GM21423 (cell line): ENCODE measurements at regions not wholly inside any gene's neighbourhood (a gene's known extent, or its start where the extent isn't known, plus 50 kb on each side); places are given as distances from the start of the nearest gene placed in this dataset.

Source experiments
- ATAC-seq: cut with Tn5 transposase; IDR thresholded peaks from one replicate; pipeline ENCODE4 v1.9.1; 2021; ENCODE audit warnings: mild to moderate bottlenecking, moderate library complexity; ENCODE audit not compliant: unreplicated experiment

DNA sequence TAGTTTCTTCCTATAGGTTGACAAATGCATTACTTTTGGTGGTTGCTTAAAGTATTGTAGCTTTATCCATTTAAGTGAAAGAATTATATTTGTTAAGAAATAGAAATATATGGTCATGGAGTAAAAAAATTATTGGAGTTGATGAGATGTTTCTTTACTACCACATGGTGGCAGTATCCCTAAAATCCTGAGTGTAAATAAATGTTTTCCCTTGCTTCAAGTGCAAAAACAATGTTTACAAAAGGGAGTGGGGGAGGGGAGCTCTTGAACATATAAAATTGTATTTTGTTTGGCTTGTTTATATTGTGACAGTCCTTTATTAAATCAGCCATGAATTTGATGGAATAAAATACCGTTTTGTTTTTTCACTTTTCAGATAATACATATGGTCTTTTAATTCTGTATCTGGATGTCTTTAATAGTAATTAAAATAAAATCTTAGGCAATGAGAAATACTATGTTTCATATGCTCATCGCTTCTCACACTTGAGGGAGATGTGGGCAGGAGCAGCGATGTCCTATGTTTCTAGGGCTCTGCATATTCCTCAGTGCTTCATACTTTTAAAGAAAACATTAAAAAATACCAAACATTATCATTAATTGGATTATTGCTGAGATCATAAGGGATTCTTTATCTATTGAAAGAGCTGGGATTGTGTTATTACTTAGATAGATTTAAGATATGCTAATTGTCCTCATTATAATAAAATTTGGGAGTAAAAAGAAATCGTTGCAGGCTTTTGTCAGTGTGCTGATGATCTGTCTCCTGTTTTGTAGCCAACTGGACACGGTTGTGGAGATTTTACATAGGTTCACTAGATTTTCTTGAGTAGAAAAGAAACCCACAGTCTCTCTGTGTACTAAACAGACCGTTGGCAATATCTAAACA is 349.7 kb downstream of the TUSC7 start:
- no peak for ATAC-seq

DNA sequence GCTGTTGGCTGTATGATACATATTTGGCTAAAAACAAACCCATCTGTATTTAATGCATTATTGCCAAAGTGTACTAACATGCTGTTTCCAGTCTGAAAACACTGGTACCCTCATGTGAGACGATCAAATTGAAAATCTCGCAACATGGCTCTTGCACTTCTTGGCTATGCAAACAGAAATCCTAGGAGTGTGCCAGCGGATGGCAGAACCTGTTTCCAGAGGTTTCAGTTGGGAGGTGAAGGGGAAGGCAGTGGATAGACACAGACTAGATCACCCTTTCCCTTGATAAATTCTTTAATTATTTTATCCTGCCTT is 350.3 kb downstream of the TUSC7 start:
- no peak for ATAC-seq

DNA sequence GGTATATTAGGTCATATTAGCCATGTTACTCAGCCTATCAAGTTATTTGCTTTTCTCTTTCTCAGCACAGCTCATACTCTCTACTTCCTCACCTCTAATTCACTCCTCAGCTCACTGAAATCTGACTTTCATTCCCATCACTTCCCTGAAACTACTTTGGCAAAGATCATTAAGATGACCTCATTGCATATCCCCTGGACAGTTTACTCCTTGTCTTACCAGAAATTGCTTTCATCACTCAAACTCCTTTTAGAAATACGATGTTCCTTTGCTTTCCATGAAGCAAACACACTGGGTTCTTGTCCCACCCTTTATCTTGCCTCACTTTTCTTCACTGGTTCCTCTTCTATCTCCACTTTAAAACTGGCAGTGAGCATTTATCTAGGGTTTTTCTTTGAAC is 354.4 kb downstream of the TUSC7 start:
- ATAC-seq, result no peak

DNA sequence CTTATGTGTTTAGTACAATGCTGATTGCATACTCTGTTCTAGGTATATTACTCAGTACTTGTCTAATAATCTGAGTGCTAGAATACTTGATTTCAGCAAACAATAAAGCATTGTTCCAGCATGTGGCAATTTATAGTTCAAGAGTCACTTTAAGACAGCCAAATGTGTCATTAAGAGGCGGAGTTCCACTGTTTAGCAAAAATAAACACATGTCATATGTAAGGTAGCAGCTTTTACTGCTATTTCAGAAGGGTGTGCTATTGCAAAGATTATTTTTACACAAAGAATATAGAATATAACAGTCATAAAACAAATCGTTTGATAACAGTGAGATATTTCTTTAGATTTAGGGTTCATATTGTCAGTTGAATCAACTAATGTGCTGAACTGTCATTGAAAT is 358.7 kb downstream of the TUSC7 start:
- no peak for ATAC-seq

DNA sequence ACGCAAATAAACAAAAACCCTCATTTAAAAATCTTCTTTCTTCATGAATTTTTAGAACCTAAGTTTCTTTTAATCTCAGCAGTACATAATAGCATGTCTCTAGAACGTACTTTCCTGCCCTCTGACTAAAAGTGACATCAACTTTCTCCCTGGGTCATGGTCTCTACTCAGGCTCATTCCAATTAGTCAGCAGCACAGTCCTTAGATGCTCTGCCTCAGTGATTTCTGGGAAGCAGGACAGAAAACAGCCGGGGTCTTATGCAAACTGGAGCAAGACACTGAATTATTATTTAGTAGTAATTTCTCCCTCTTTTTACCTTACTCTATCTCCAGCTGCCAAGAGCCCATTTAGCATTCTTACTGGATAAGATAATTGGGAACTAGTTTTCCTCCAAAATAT is 365.2 kb downstream of the TUSC7 start:
- ATAC-seq, result no peak

DNA sequence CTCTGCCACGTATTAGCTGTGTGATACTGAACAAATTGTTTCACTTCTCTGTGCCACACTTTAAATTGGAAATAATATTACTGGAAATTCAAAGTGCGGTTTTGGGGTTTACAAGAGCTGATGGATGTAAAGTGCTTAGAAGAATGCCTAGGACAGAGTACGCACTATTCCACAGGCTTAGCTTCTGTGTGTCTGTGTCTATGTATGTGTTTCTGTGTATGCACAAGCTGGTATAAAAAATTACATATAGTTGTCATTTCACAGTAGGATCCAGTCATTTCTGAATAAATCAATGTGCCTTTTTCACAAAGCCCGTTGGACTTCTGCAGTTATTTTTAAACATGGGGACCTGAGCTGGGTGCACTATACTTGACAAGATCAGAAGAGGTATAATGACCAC is 370.4 kb downstream of the TUSC7 start:
- no peak for ATAC-seq

DNA sequence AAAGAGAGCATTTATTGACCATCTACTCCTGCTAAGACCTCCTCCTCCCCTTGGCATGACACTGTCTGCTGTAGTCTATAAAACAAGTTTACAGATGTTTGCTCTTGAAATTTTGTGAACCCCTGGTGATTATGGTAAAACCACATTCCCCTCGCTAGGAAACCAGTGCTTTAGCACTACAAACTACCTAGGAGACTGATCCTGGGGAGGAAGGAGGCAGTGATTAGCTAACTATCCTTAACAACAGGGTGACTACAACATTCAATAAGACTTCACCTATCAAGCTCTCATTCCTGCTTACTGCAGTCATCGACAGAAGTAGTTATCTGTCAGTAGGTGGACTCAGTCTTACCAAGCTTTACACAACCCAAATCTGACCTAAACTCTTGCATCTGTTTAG is 371.3 kb downstream of the TUSC7 start:
- ATAC-seq, result no peak

DNA sequence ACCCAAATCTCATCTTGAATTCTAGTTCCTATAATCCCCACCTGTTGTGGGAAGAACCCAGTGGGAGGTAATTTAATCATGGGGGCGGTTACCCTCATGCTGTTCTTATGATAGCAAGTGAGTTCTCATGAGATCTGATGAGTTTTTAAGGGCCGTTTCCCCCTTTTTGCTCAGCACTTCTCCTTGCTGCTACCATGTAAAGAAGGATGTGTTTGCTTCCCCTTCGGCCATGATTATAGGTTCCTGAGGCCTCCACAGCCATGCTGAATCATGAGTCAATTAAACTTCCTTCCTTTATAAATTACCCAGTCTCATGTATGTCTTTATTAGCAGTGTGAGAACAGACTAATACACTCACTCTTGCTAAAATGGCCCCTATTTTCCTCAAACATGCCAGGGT is 374.7 kb downstream of the TUSC7 start:
- no peak for ATAC-seq

DNA sequence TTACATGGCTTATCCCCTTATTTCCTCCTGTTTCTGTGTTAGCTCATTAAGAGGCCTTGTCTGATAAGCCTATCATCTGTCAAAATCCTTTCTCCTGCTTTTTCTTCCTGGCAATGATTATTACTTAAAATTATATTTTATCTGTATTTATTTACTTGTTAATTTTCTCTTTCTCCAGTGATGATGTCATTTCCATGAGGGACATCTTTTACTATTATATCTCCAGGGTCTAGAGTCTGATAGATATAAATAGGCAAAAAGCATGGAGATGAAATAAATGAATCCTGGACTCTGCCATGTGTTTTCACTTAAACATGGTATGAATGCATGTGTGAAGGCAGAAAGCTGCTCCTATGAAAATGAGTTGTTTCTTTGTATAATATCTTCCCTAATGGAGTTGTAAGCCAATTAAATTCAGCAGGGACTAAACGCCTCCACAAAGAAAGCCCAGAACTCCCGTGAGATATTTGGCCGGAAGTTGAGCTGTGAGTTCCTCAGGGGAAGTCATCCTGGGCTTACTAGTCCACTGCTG is 375.2 kb downstream of the TUSC7 start:
- ATAC-seq, result no peak

DNA sequence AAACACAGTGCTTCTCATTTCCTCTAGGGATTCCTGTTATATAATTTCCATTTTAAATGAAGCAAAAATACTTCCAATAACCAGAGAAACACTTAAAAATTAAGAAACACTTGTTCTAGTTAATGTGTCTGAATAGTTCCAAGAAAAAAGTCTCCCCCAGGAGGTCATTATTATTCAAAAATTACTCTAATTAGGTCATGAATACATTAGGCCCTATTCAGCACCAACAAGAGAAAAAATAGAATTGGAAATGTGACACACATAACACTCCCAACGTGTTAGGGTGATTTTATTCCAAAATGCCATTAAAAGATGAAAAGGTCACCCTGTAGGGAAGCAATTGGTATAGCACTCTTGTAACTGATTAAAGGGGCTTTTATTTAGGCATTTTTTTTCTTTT is 382.1 kb downstream of the TUSC7 start:
- ATAC-seq, result no peak

DNA sequence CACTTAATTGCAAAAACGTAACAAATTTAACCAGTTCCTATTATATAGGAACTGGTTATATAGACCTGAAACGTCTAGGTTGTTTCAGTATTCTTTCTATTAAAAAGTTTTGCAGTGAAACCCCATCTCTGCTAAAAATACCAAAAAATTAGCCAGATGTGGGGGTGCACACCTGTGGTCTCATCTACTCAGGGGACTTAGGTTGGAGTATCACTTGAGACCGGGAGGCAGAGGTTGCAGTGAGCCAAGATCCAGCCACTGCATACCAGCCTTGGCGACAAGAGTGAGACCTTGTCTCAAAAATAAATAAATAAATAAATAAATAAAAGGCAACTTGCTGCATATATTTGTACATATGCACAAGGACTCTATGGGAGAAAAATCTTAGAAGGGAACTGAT is 387.0 kb downstream of the TUSC7 start:
- no peak for ATAC-seq

DNA sequence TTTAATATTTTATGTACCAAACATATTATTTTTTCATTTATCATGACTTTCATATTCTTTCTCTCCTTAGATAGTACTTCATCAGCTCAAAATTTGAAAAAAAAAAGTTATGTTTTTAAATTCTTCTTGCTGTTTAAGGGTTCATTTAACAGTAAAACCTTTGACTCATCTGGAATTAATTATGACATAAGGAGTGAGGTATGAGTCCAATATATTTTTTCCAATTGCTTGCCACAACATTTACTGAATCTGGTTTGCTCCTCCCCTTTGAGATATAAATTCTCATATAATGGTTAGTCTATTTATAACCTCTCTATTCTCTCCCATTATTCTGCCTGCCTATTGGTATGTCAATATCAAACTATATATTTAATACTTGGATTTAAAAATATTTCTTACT is 387.8 kb downstream of the TUSC7 start:
- no peak for ATAC-seq

DNA sequence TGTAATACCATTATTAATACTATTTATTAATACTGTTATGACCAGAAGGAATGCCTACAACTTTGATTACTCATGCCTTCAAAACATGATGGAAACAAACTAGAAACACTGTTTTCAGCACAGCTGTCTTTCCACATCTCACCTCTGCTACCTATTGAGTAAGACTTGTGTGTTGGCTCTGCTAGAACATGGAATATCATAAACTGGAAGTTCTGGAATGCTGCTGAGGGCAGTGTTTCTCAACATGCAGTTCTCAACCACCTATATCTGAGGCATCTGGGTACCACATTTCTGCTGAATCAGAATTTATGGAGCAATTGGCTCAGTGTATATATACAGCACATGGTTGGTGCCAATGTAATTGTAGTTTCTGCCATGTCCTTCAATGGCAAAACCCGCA is 392.1 kb downstream of the TUSC7 start:
- no peak for ATAC-seq

DNA sequence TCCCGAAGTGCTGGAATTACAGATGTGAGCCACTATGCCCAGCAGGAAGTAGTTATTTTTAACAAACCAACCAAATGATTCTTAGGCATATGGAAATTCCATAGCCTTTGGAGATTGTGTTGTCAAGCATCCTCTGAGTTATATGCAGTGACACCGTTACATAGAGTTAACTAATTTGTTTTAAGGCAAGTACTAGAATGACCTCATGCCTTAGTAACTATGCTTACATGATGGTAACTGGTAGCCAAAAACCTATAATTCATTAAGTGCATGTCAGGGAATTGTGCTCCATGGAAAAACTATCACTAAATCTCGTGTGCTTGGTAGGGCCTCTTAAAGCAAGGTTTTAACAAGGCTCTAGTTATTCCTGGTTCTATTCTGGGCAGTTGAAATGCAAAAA is 392.8 kb downstream of the TUSC7 start:
- no peak for ATAC-seq

DNA sequence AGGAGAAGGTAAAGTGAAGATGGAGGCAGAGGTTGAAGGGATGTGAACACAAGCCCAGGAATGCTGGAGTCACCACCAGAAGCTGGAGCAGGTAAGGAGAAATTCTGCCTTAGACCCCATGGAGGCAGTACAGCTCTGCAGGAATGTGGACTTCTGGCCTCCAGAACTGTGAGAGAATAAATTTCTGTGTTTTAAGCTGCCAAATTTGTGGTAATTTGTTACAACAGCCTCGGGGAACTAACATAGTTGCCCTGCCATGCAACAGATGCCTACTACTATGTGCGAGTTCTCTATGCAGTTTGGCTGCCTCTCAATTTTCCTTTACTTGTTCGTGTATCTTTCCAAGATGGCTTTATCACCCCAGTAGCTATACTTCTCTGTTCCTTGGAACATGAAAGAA is 394.1 kb downstream of the TUSC7 start:
- no peak for ATAC-seq

DNA sequence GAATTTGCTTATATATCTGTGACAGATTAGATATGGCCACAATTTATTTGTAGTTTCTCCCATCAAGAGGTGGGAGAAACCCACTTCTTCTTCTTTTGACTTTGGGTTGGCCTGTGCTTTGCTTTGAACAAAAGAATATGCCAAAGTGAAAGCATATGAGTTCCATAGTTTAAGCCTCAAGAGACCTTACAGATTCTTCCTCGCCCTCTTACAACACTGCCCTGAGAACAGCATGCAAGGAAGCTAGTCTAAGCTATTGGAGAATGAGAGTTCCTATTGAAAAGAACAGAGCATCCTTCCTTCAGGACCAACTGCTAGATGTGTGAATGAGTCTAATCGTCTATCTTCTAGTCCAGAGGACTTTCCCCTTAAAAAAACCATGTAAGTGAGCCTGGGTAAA is 394.8 kb downstream of the TUSC7 start:
- ATAC-seq, result no peak

DNA sequence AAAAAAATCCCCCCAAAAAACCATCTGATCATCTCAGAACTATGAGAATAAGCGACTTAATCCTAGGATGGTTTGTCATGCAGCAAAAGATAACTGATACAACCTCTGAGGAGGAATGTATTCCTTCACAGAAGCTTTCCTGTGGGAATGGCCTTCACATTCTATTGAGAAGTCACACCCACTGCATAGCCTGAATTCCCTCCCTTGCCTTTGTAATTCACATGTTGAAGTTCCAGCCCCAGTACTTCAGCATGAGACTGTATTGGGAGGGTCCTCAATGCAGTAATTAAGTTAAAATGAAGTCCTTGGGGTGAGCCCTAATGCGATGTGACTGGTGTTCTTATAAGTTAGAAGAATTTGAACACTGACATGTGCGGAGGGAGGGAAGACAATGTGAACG is 395.2 kb downstream of the TUSC7 start:
- ATAC-seq, result no peak

DNA sequence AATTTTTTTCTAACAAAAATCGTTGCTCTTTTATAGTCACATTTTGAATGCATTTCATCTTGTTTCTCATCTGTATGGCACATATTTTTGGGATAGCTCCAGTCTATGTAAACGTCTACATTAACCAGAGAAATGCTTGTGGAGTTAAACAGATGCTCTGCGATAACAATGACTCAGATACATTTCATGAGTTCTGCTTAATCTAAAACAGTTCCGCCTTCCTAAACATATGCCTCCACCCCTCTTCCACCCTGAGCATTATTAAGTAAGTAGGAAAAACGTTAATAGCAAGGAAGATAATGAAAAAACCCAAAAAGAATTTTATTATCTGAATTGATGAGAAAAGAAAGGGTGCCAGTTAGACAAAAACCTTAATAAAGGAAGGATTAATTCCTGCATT is 396.1 kb downstream of the TUSC7 start:
- no peak for ATAC-seq

DNA sequence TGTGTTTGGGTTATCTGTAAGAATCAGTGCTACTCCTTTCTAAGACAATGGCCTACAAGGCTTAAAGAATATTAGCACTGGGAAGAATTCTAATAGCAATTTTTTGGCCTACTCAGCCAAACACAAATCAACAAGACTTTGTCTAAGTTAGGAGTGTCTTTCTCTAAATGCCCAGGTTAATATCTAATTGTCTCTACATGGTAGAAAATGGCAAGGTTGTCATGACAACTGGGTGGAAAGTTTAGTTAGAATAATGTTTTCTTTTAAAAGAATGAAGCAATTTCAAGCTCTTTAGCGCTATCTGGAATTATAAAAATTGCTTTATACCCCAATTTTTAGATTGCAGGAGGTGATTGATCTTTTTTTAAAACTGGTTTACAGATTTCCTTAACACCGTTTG is 396.8 kb downstream of the TUSC7 start:
- no peak for ATAC-seq

DNA sequence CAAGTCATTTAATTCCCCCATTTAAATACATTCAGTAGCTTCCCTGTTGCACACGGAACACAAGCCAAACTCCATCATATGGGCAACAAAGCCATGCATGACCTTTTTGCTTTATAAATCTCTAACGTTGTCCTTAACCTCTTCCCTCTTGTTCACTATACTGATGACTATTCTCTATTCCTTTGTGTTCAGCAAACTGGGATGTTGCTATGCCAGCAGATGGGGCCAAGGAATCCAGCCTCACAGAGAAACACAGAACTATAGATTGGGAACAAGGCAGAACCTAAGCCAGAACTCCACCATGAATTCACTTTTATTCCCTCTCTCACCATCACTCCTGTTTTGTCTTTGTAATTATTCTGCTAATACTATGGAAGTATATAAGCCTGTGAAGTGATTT is 398.4 kb downstream of the TUSC7 start:
- ATAC-seq, result no peak

DNA sequence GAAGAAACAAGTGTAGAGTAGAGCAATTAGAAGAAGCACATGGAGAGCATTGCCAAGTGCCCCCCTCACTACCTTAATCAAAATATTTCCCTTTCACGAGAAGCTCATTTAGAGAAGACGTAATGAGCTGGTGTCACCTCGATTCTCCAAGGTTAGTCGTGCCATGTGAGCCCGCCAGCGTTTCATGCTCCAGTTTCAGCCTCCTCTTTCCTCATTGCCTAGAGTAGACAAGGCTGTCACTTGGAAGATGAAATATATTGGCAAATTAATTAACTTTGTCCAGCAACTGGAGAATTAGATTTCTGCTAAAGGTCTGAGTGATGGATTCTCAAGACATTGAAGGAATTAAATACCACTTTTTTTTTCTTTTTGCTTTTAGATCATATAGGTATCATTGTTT is 399.6 kb downstream of the TUSC7 start:
- no peak for ATAC-seq

DNA sequence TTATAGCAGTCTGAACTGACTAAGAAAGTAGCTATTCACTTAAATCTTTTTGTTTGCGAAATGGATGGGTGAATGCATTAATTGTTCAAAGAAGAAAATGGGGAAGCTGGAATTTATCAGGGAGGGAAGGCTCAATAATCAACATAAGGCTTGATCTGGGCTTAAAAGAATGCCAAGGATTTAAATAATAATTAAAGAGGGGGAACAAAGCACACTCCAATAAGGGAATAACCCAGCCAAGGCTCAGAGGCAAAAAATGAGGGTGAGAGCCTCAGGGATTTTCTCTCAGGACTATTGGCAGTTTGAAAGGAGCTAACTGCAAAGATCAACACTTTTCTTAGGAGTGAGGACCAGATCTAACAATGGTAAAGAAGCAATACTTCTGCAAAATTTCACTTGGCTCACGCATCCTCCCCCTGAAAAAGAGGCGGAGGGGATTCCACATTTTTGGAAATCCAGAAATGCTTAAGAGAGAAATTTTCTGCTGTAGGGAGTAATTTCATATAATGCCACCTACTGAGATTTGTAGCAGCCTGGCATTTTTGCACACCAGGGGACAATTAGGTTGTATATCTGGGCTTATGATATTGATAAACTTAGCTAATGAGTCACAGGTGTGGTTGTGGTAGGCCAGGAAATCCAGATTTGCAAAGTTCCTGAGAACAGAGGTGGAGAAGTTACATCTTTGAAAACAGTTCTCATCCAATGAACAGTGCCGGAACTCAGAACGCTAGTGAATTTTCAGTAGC is 405.1 kb downstream of the TUSC7 start:
- no peak for ATAC-seq
